SK-N-SH treated with all-trans-retinoic acid at 6 μM for 48 hours (cell line): ENCODE measurements at regions not wholly inside any gene's neighbourhood (a gene's known extent, or its start where the extent isn't known, plus 50 kb on each side); places are given as distances from the start of the nearest gene placed in this dataset.

ENCODE experiments used
- ATAC-seq: fragments of 200-7000 bp; cut with Tn5 transposase; 3 replicates; pipeline ENCODE4 v1.9.1; 2020; ENCODE audit warnings: mild to moderate bottlenecking, moderate library complexity
- ARNTL ChIP-seq: fragments of 450-650 bp; formaldehyde crosslinking; IDR thresholded peaks from 2 replicates; pipeline ENCODE4 v1.5.0; 2020; ENCODE audit warnings: low read depth, mild to moderate bottlenecking, moderate library complexity, borderline replicate concordance
- BACH2 ChIP-seq: fragments of 250-450 bp; sonication (Bioruptor Pico); IDR thresholded peaks from 2 replicates; pipeline ENCODE4 v1.9.0; 2021; ENCODE audit warnings: mild to moderate bottlenecking, borderline replicate concordance
- CREB5 ChIP-seq: fragments of 250-450 bp; sonication (Bioruptor Pico); IDR thresholded peaks from 2 replicates; pipeline ENCODE4 v1.5.1; 2020; ENCODE audit warnings: low read depth, mild to moderate bottlenecking, moderate library complexity
- CSDC2 ChIP-seq: fragments of 250-450 bp; sonication (Bioruptor Pico); IDR thresholded peaks from 2 replicates; pipeline ENCODE4 v1.5.0; 2020; ENCODE audit warnings: mild to moderate bottlenecking, moderate library complexity
- CSRNP3 ChIP-seq: fragments of 250-450 bp; sonication (Bioruptor Pico); IDR thresholded peaks from 2 replicates; pipeline ENCODE4 v1.5.1; 2021; ENCODE audit warnings: mild to moderate bottlenecking, moderate library complexity
- ESRRG ChIP-seq: fragments of 250-450 bp; sonication (Bioruptor Pico); IDR thresholded peaks from 2 replicates; pipeline ENCODE4 v1.6.1; 2021; ENCODE audit warnings: mild to moderate bottlenecking
- GLIS3 ChIP-seq: fragments of 250-450 bp; sonication (Bioruptor Pico); IDR thresholded peaks from 2 replicates; pipeline ENCODE4 v1.5.0; 2020; ENCODE audit warnings: mild to moderate bottlenecking, moderate library complexity
- ISL1 ChIP-seq: fragments of 250-450 bp; sonication (Bioruptor Pico); IDR thresholded peaks from 2 replicates; pipeline ENCODE4 v2.1.2; 2022; ENCODE audit warnings: mild to moderate bottlenecking, moderate library complexity
- OSR1 ChIP-seq: fragments of 250-450 bp; sonication (Bioruptor Pico); IDR thresholded peaks from 2 replicates; pipeline ENCODE4 v1.8.0; 2022; ENCODE audit warnings: moderate library complexity, mild to moderate bottlenecking, inconsistent platforms
- PATZ1 ChIP-seq: fragments of 250-450 bp; sonication (Bioruptor Pico); IDR thresholded peaks from 2 replicates; pipeline ENCODE4 v1.8.0; 2020; ENCODE audit warnings: mild to moderate bottlenecking, moderate library complexity, borderline replicate concordance
- POU6F1 ChIP-seq: fragments of 250-450 bp; sonication (Bioruptor Pico); IDR thresholded peaks from 2 replicates; pipeline ENCODE4 v1.8.0; 2021; ENCODE audit warnings: low read depth, mild to moderate bottlenecking, moderate library complexity, borderline replicate concordance
- PPARA ChIP-seq: fragments of 250-450 bp; sonication (Bioruptor Pico); IDR thresholded peaks from 2 replicates; pipeline ENCODE4 v1.5.0; 2020; ENCODE audit warnings: mild to moderate bottlenecking, borderline replicate concordance
- SNAI2 ChIP-seq: fragments of 250-450 bp; sonication (Bioruptor Pico); IDR thresholded peaks from 2 replicates; pipeline ENCODE4 v1.5.0; 2020; ENCODE audit warnings: mild to moderate bottlenecking, moderate library complexity
- TCF4 ChIP-seq: fragments of 250-450 bp; sonication (Bioruptor Pico); IDR thresholded peaks from 2 replicates; pipeline ENCODE4 v1.8.0; 2021; ENCODE audit warnings: mild to moderate bottlenecking, moderate library complexity, borderline replicate concordance
- TSHZ2 ChIP-seq: fragments of 250-450 bp; sonication (Bioruptor Pico); IDR thresholded peaks from 2 replicates; pipeline ENCODE4 v1.5.0; 2020; ENCODE audit warnings: mild to moderate bottlenecking, moderate library complexity
- ZC3H10 ChIP-seq: fragments of 250-450 bp; sonication (Bioruptor Pico); IDR thresholded peaks from 2 replicates; pipeline ENCODE4 v1.5.1; 2021; ENCODE audit warnings: mild to moderate bottlenecking, moderate library complexity
- ZNF565 ChIP-seq: fragments of 450-650 bp; formaldehyde crosslinking; conservative IDR thresholded peaks from 2 replicates; pipeline ENCODE4 v1.5.0; 2020; ENCODE audit warnings: low read depth, mild to moderate bottlenecking, moderate library complexity
- ZNF70 ChIP-seq: fragments of 450-650 bp; formaldehyde crosslinking; IDR thresholded peaks from 2 replicates; pipeline ENCODE4 v1.5.0; 2020; ENCODE audit warnings: mild to moderate bottlenecking, moderate library complexity
- ZNF8 ChIP-seq: fragments of 450-650 bp; formaldehyde crosslinking; IDR thresholded peaks from 2 replicates; pipeline ENCODE4 v1.5.0; 2020; ENCODE audit warnings: mild to moderate bottlenecking, moderate library complexity

- ATAC-seq: no peak
Measured at GRCh38 chr3:27545061-27545460, 60.9 kb upstream of the SLC4A7 start.

GRCh38 chr3:27544372-27544865 is 60.2 kb upstream of the SLC4A7 start:
- ATAC-seq: peak; percentile 57
- no peak for TF ChIP-seq TSHZ2 (CRISPR knock-in tag)
- TF ChIP-seq CSRNP3 (CRISPR knock-in tag): no peak
- TF ChIP-seq ISL1 (CRISPR knock-in tag): peak; percentile 87

More at GRCh38 chr3:27545061-27545460, 60.9 kb upstream of the SLC4A7 start:
- no peak for TF ChIP-seq GLIS3 (CRISPR knock-in tag)
- no peak for TF ChIP-seq OSR1 (CRISPR knock-in tag)
- no peak for TF ChIP-seq BACH2
- TF ChIP-seq ZC3H10 (CRISPR knock-in tag): no peak
- TF ChIP-seq ISL1 (CRISPR knock-in tag): no peak
- no peak for TF ChIP-seq SNAI2 (CRISPR knock-in tag)
- no peak for TF ChIP-seq ARNTL (CRISPR knock-in tag)
- no peak for TF ChIP-seq CSRNP3 (CRISPR knock-in tag)
- no peak for TF ChIP-seq PATZ1
- no peak for TF ChIP-seq TSHZ2 (CRISPR knock-in tag)
- no peak for TF ChIP-seq CREB5 (CRISPR knock-in tag)
- TF ChIP-seq ESRRG (CRISPR knock-in tag): no peak
- no peak for TF ChIP-seq POU6F1 (CRISPR knock-in tag)
- TF ChIP-seq PPARA (CRISPR knock-in tag): no peak
- TF ChIP-seq, all 23 proteins: peak for 0

- TF ChIP-seq BACH2 (no peak), CSDC2 (CRISPR knock-in tag) (no peak), ESRRG (CRISPR knock-in tag) (no peak), ZNF565 (no peak), PPARA (CRISPR knock-in tag) (no peak), TCF4 (CRISPR knock-in tag) (no peak), ARNTL (CRISPR knock-in tag) (no peak), ZNF70 (CRISPR knock-in tag) (no peak), ISL1 (CRISPR knock-in tag) (no peak), POU6F1 (CRISPR knock-in tag) (no peak), SNAI2 (CRISPR knock-in tag) (no peak), ZNF8 (CRISPR knock-in tag) (no peak)
- ATAC-seq: no peak
Measured at GRCh38 chr3:27542476-27542875, 58.3 kb upstream of the SLC4A7 start.
